HCT116 (cell line): ENCODE measurements at regions not wholly inside any gene's neighbourhood (a gene's known extent, or its start where the extent isn't known, plus 50 kb on each side); places are given as distances from the start of the nearest gene placed in this dataset.

Experiments used
- ATAC-seq: fragments of 200-7000 bp; cut with Tn5 transposase; 2 replicates; pipeline ENCODE4 v1.9.1; 2020; ENCODE audit warnings: mild to moderate bottlenecking, moderate library complexity
- BruUV-seq: library from RNA; stranded (reverse); fragments of 400-500 nt; replicated peaks from 2 replicates; lab custom pipeline; 2021; lab: Mats Ljungman, UMichigan
- CTCF ChIA-PET: fragments of 300-600 bp; sonication (Branson Sonifier 250); formaldehyde crosslinking; loops from one replicate; lab custom pipeline; 2021; ENCODE audit warnings: antibody characterized with exemption; lab: Charles Lee
- POLR2A ChIA-PET: fragments of 300-600, 350-600 bp; sonication (Branson Sonifier 250); formaldehyde crosslinking; loops from one replicate; lab custom pipeline; 2021; ENCODE audit warnings: antibody characterized with exemption; lab: Charles Lee
- RAD21 ChIA-PET, 2 experiments: fragments of 300-600 bp; sonication (Branson Sonifier 250); formaldehyde crosslinking; loops; one replicate each; lab custom pipeline; 2023; ENCODE audit warnings: low total read pairs in 2 of 2; ENCODE audit not compliant: uncharacterized antibody in 2 of 2, unreplicated experiment in 2 of 2, low non-redundant PET in 1 of 2; lab: Charles Lee
- DNase-seq: peaks from one replicate; pipeline ENCODE4 v3.0.0-alpha.2; 2010; ENCODE audit warnings: low read depth, low spot score
- H2AFZ ChIP-seq: fragments of 200-600 bp; shearing (Covaris generic), sonication (generic); 2 replicates; pipeline ENCODE4 v1.6.1; 2017; ENCODE audit warnings: low read depth, mixed run types, mixed read lengths, antibody characterized with exemption, low read length; ENCODE audit not compliant: poor library complexity, severe bottlenecking
- H3K27ac ChIP-seq: 2 replicates; pipeline ENCODE4 v1.5.1; 2012; ENCODE audit warnings: low read depth, low read length
- H3K27me3 ChIP-seq: fragments of 200-600 bp; sonication (generic); 2 replicates; pipeline ENCODE4 v1.6.1; 2016; ENCODE audit warnings: mixed run types, low read length, mixed read lengths; ENCODE audit not compliant: insufficient read depth
- H3K36me3 ChIP-seq, 2 experiments: fragments of 200-500 bp in 1 of 2; fragments of 200-600 bp in 1 of 2; sonication (Bioruptor generic) in 1 of 2; sonication (generic) in 1 of 2; 2 replicates each; pipeline versions ENCODE4 v1.5.1 to v1.6.1; 2014 to 2016; ENCODE audit warnings: low read length in 2 of 2, inconsistent platforms in 1 of 2, mixed read lengths in 1 of 2, mixed run types in 1 of 2; ENCODE audit not compliant: insufficient read depth in 2 of 2, control insufficient read depth in 1 of 2
- H3K4me1 ChIP-seq, 2 experiments: fragments of 200-600 bp in 1 of 2; sonication (generic) in 1 of 2; 2 replicates each; pipeline versions ENCODE4 v1.5.1 to v1.6.1; 2012 to 2017; ENCODE audit warnings: low read length in 2 of 2, inconsistent platforms in 1 of 2, mild to moderate bottlenecking in 1 of 2, mixed read lengths in 1 of 2, mixed run types in 1 of 2, moderate library complexity in 1 of 2; ENCODE audit not compliant: insufficient read depth in 2 of 2, control insufficient read depth in 1 of 2
- H3K4me2 ChIP-seq: fragments of 200-600 bp; sonication (generic); 2 replicates; pipeline ENCODE4 v1.6.1; 2017; ENCODE audit warnings: mixed run types, low read length, mixed read lengths
- H3K4me3 ChIP-seq, 2 experiments: fragments of 200-600 bp in 1 of 2; sonication (generic) in 1 of 2; replicated peaks in 1 of 2; 2 replicates each; pipeline ENCODE4 v1.5.1; 2011 to 2016; ENCODE audit warnings: low read length in 2 of 2, control low read depth in 1 of 2, low read depth in 1 of 2, mild to moderate bottlenecking in 1 of 2, mixed read lengths in 1 of 2, mixed run types in 1 of 2
- H3K79me2 ChIP-seq: fragments of 200-600 bp; sonication (generic); 2 replicates; pipeline ENCODE4 v1.6.1; 2017; ENCODE audit warnings: mild to moderate bottlenecking, mixed run types, low read length, moderate library complexity, mixed read lengths; ENCODE audit not compliant: insufficient read depth
- H3K9ac ChIP-seq: fragments of 200-600 bp; sonication (generic); 2 replicates; pipeline ENCODE4 v1.6.1; 2016; ENCODE audit warnings: low read length, mixed read lengths
- H3K9me2 ChIP-seq: fragments of 200-600 bp; sonication (generic), shearing (Covaris generic); 2 replicates; pipeline ENCODE4 v1.6.1; 2017; ENCODE audit warnings: mixed run types, mild to moderate bottlenecking, moderate library complexity; ENCODE audit not compliant: insufficient read depth
- H3K9me3 ChIP-seq, 2 experiments: fragments of 200-500 bp in 1 of 2; fragments of 200-600 bp in 1 of 2; sonication (Bioruptor generic) in 1 of 2; sonication (generic) in 1 of 2; 2 replicates each; pipeline ENCODE4 v1.6.1; 2014 to 2017; ENCODE audit warnings: low read length in 2 of 2, mixed read lengths in 2 of 2, inconsistent platforms in 1 of 2, low read depth in 1 of 2, mild to moderate bottlenecking in 1 of 2, mixed run types in 1 of 2, moderate library complexity in 1 of 2; ENCODE audit not compliant: control insufficient read depth in 1 of 2, insufficient read depth in 1 of 2
- H4K20me1 ChIP-seq: fragments of 200-600 bp; sonication (generic), shearing (Covaris generic); 2 replicates; pipeline ENCODE4 v1.6.1; 2017; ENCODE audit warnings: mixed run types, mild to moderate bottlenecking, moderate library complexity; ENCODE audit not compliant: insufficient read depth
- EGR1 ChIP-seq: IDR thresholded peaks from 2 replicates; pipeline ENCODE4 v1.6.1; 2012; ENCODE audit warnings: low read depth
- ELF1 ChIP-seq: IDR thresholded peaks from 2 replicates; pipeline ENCODE4 v1.6.1; 2012; ENCODE audit warnings: low read depth, borderline replicate concordance
- EZH2 ChIP-seq: fragments of 200-600 bp; sonication (generic); IDR thresholded peaks from 2 replicates; pipeline ENCODE4 v1.6.1; 2017; ENCODE audit warnings: antibody characterized with exemption, mixed run types
- EZH2phosphoT487 ChIP-seq: fragments of 200-600 bp; IDR thresholded peaks from 2 replicates; pipeline ENCODE4 v1.6.1; 2018; ENCODE audit warnings: antibody characterized with exemption, borderline replicate concordance
- POLR2AphosphoS5 ChIP-seq: IDR thresholded peaks from 2 replicates; pipeline ENCODE4 v1.6.1; 2011; ENCODE audit warnings: mild to moderate bottlenecking, low read depth, low read length, moderate library complexity
- RAD21 ChIP-seq: IDR thresholded peaks from 2 replicates; pipeline ENCODE4 v1.6.1; 2012; ENCODE audit warnings: low read depth, mild to moderate bottlenecking
- SIN3A ChIP-seq: IDR thresholded peaks from 2 replicates; pipeline ENCODE4 v1.6.1; 2012; ENCODE audit warnings: low read depth
- SP1 ChIP-seq: IDR thresholded peaks from 2 replicates; pipeline ENCODE4 v1.6.1; 2012; ENCODE audit warnings: low read depth
- SRF ChIP-seq: IDR thresholded peaks from 2 replicates; pipeline ENCODE4 v1.6.1; 2012; ENCODE audit warnings: low read depth
- TCF7L2 ChIP-seq: IDR thresholded peaks from 2 replicates; pipeline ENCODE4 v1.7.0; 2011; ENCODE audit warnings: borderline replicate concordance, inconsistent platforms; ENCODE audit not compliant: insufficient read depth, insufficient read length; ENCODE audit errors: extremely low read depth
- YY1 ChIP-seq: IDR thresholded peaks from 2 replicates; pipeline ENCODE4 v1.6.1; 2011; ENCODE audit warnings: low read length, low read depth, moderate library complexity, mild to moderate bottlenecking; ENCODE audit not compliant: insufficient replicate concordance; ENCODE audit errors: extremely low read depth
- ZBTB33 ChIP-seq: IDR thresholded peaks from 2 replicates; pipeline ENCODE4 v1.6.1; 2011; ENCODE audit warnings: mild to moderate bottlenecking, low read length, moderate library complexity; ENCODE audit not compliant: insufficient replicate concordance; ENCODE audit errors: extremely low read depth
- ZNF274 ChIP-seq: fragments of 200-500 bp; sonication (Bioruptor generic); IDR thresholded peaks from 2 replicates; pipeline ENCODE4 v1.6.1; 2014; ENCODE audit warnings: mild to moderate bottlenecking, low read depth, low read length, inconsistent platforms
- intact Hi-C: fragments of 100-400 bp; cut with micrococcal nuclease; formaldehyde crosslinking; loops from 2 replicates; pipeline ENCODE4 v1.10.0; 2022
- TF ChIP-seq, protein P1 (sequence below), 3 experiments: fragments of 200-600 bp in 1 of 3; sonication (generic) in 1 of 3; IDR thresholded peaks in 2 of 3; conservative IDR thresholded peaks in 1 of 3; 2 replicates each; pipeline ENCODE4 v1.5.1; 2012 to 2017; ENCODE audit warnings: low read depth in 2 of 3, low read length in 2 of 3, antibody characterized with exemption in 1 of 3, borderline replicate concordance in 1 of 3, control low read depth in 1 of 3, mild to moderate bottlenecking in 1 of 3, mixed read lengths in 1 of 3, mixed run types in 1 of 3, moderate library complexity in 1 of 3; ENCODE audit not compliant: insufficient read depth in 1 of 3
- TF ChIP-seq, protein P2 (sequence below): IDR thresholded peaks from 2 replicates; pipeline ENCODE4 v1.6.1; 2012

DNA sequence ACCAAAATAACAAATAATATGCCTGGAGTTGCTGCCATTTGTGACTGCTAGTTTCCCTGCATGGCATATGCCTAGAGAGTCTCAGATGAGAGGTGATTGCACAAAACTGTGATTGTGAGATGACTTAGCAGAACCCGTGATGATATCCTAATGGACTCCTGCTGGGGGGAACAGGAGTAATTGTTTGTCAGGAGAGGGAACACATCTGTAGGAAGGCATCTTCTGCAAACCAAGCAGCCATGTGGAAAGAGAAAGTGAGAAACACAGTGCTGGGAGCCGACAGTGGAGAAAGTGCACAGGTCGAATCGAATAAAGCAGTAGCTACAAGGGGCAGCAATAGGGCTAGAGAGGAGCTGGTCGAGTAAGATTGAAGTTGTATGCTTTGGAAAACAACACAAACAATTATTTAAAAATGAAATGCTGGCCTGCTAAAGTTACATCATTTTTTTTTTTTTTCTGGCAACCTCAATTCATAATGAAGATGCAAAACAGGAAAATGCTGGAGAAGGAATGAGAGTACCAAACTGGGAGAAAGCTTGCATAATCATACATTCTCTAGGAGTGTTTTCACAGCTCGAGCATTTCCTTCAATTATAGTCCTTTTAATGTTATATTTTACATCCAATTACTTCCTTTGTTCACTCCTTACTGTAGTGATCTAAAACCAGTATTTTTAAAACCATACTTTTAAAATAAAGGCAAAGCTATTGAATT, 494.2 kb upstream of the AGTR1 start:
- no peak overlapping the region for H3K27ac ChIP-seq
- RAD21 ChIA-PET: no interaction called here
- BruUV-seq: no TSS peak
- POLR2A ChIA-PET: no interaction called here
- no peak overlapping the region for H3K4me3 ChIP-seq
- H3K9me3 ChIP-seq: no peaks in the 10 kb centered on the region
- intact Hi-C loops: no loop called here
- no peaks in the 10 kb centered on the region for H3K9me2 ChIP-seq
- no peaks in the 10 kb centered on the region for H3K79me2 ChIP-seq
- no peaks in the 10 kb centered on the region for H4K20me1 ChIP-seq
- H3K36me3 ChIP-seq: no peaks in the 10 kb centered on the region
- no peak overlapping the region for H3K4me2 ChIP-seq
- DNase-seq: no peak
- CTCF ChIA-PET: interaction anchor here (1.0 to 1.2 kb wide), 2 partner anchors 10 to 11 kb away, joined by 3 to 4 read pairs; no protein-coding TSS in a partner anchor
- H2AFZ ChIP-seq: no peak overlapping the region
- TF ChIP-seq, protein P1, sequence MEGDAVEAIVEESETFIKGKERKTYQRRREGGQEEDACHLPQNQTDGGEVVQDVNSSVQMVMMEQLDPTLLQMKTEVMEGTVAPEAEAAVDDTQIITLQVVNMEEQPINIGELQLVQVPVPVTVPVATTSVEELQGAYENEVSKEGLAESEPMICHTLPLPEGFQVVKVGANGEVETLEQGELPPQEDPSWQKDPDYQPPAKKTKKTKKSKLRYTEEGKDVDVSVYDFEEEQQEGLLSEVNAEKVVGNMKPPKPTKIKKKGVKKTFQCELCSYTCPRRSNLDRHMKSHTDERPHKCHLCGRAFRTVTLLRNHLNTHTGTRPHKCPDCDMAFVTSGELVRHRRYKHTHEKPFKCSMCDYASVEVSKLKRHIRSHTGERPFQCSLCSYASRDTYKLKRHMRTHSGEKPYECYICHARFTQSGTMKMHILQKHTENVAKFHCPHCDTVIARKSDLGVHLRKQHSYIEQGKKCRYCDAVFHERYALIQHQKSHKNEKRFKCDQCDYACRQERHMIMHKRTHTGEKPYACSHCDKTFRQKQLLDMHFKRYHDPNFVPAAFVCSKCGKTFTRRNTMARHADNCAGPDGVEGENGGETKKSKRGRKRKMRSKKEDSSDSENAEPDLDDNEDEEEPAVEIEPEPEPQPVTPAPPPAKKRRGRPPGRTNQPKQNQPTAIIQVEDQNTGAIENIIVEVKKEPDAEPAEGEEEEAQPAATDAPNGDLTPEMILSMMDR (IDR thresholded peaks at IDR 0.05 in 2 of 3, conservative IDR thresholded peaks at IDR 0.05 in 1 of 3; ENCODE audit: borderline replicate concordance in 1 of 3, insufficient read depth in 1 of 3, low read depth in 2 of 3, low read length in 2 of 3): no peak
- TF ChIP-seq SP1 (no peak), SRF (no peak), POLR2AphosphoS5 (no peak), RAD21 (no peak), ELF1 (no peak), EZH2 (no peak), ZBTB33 (no peak), EGR1 (no peak), TCF7L2 (no peak), ZNF274 (no peak), EZH2phosphoT487 (no peak), YY1 (no peak), SIN3A (no peak)
- TF ChIP-seq, protein P2, sequence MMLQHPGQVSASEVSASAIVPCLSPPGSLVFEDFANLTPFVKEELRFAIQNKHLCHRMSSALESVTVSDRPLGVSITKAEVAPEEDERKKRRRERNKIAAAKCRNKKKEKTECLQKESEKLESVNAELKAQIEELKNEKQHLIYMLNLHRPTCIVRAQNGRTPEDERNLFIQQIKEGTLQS: no peak
- TF ChIP-seq, all 23 proteins: peak for 0
- Histone ChIP-seq H3K4me1 (no peaks in the 10 kb centered on the region), H3K9ac (no peak overlapping the region), H3K27me3 (no peaks in the 10 kb centered on the region)
- no peak for ATAC-seq
